HG03442 (cell line): ENCODE measurements at regions not wholly inside any gene's neighbourhood (a gene's known extent, or its start where the extent isn't known, plus 50 kb on each side); places are given as distances from the start of the nearest gene placed in this dataset.

ENCODE experiments used
- ATAC-seq: cut with Tn5 transposase; IDR thresholded peaks from one replicate; pipeline ENCODE4 v1.9.1; 2021; ENCODE audit warnings: mild to moderate bottlenecking, moderate library complexity; ENCODE audit not compliant: unreplicated experiment

GRCh38 chr6:164842085-164842484, 467.3 kb downstream of the C6orf118 start:
- no peak for ATAC-seq

GRCh38 chr6:164838068-164838615, 471.3 kb downstream of the C6orf118 start:
- no peak for ATAC-seq

- ATAC-seq, result no peak
Observed at GRCh38 chr6:164836486-164836885, 472.9 kb downstream of the C6orf118 start.

GRCh38 chr6:164832410-164832809, 477.0 kb downstream of the C6orf118 start:
- no peak for ATAC-seq

- ATAC-seq, result no peak
Observed at GRCh38 chr6:164827537-164827936, 481.9 kb downstream of the C6orf118 start.

GRCh38 chr6:164826831-164827468, 482.5 kb downstream of the C6orf118 start:
- no peak for ATAC-seq

- no peak for ATAC-seq
Observed at GRCh38 chr6:164825386-164825785, 484.0 kb downstream of the C6orf118 start.

- no peak for ATAC-seq
Observed at GRCh38 chr6:164817662-164818061, 491.7 kb downstream of the C6orf118 start.

- ATAC-seq, result no peak
Observed at GRCh38 chr6:164812706-164813105, 496.7 kb downstream of the C6orf118 start.

GRCh38 chr6:164807125-164807524, 502.3 kb downstream of the C6orf118 start:
- no peak for ATAC-seq

GRCh38 chr6:164795056-164795815, 514.2 kb downstream of the C6orf118 start:
- ATAC-seq, result no peak

- ATAC-seq, result no peak
Observed at GRCh38 chr6:164792666-164793065, 516.7 kb downstream of the C6orf118 start.

- no peak for ATAC-seq
Observed at GRCh38 chr6:164791498-164791897, 517.9 kb downstream of the C6orf118 start.

GRCh38 chr6:164763788-164764187, 545.6 kb downstream of the C6orf118 start:
- ATAC-seq, result no peak

- ATAC-seq, result no peak
Observed at GRCh38 chr6:164757451-164757850, 552.0 kb downstream of the C6orf118 start.

- ATAC-seq, result no peak
Observed at GRCh38 chr6:164756723-164757122, 552.7 kb downstream of the C6orf118 start.

GRCh38 chr6:164756142-164756541, 553.3 kb downstream of the C6orf118 start:
- ATAC-seq, result no peak

GRCh38 chr6:164753517-164753916, 555.9 kb downstream of the C6orf118 start:
- no peak for ATAC-seq

GRCh38 chr6:164751395-164751794, 558.0 kb downstream of the C6orf118 start:
- ATAC-seq, result no peak

GRCh38 chr6:164750128-164750527, 559.3 kb downstream of the C6orf118 start:
- no peak for ATAC-seq

GRCh38 chr6:164749221-164750064, 560.0 kb downstream of the C6orf118 start:
- ATAC-seq, result no peak
